Stimulated activated CD8-positive, alpha-beta memory T cell treated with anti-CD3 and anti-CD28 coated beads, Interleukin-15, amount 100 ng/mL, for 4 hours (primary cell): ENCODE measurements at regions not wholly inside any gene's neighbourhood (a gene's known extent, or its start where the extent isn't known, plus 50 kb on each side); places are given as distances from the start of the nearest gene placed in this dataset.

Source experiments
- DNase-seq, 2 donors: peaks; one replicate each; pipeline ENCODE4 v3.0.0-alpha.2; 2020; ENCODE audit warnings: low read depth in 2 of 2

DNA sequence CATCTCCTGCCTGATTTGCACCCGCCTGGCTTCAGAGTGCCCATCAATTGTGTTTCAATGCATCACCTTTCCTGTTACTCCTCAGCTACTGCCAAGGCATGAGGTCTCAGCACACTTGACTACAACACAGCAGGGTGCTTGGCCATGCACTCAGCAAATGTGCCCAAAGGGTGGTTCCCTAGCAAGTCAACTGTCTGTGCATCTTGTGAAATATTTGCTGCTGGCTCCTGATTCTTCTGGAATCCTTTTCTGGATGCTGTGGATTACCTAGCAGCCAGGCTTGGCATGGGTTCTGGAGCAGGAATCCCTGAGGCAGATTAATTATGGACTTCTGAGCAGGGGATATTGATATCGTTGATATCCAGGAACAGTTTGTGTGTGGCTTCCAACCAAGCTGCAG lies 662.6 kb upstream of the MGMT start:
- DNase-seq = no peak

DNA sequence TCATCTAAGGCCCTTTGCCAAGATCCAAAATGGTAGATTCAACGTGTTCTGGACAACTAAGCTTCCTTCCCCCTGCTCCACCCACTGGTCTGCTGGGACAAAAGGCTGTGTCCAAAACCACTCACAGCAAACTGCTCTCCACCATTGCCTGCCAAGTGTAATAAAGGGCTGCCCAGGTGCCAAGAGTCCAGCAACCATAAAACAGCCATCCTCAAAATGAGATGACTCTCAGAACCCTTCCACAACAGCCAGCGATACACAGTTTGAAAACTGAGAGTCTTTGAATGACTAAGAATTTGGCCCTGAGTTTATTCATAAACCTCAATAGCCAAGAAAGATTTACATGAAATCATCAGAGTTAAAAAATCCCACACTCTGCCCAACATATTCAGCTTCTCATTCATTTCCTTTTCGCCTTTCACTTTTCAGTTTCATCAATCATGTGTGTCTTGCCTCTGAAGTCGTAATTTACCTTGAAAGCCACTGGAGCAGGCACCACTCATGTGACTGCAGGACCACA lies 658.1 kb upstream of the MGMT start:
- DNase-seq = no peak

DNA sequence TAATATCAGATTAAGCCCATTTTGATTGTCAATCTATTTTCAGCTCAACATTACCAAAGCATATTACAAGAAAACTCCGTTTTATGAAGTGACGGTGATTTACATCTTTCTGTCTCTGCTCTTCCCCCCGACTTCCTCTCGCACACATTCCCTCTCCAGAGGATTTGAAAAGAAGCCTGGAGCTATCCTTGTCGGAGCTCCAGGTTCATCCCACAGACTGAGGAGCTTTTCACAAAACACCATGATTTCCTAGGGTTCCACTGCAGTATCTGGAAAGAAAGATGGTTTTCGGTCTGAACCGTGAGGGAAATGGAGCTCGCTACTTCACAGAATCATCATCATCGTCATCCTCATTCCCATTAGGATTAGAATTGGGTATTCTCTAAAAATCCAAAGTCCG lies 655.5 kb upstream of the MGMT start:
- no peak for DNase-seq

DNA sequence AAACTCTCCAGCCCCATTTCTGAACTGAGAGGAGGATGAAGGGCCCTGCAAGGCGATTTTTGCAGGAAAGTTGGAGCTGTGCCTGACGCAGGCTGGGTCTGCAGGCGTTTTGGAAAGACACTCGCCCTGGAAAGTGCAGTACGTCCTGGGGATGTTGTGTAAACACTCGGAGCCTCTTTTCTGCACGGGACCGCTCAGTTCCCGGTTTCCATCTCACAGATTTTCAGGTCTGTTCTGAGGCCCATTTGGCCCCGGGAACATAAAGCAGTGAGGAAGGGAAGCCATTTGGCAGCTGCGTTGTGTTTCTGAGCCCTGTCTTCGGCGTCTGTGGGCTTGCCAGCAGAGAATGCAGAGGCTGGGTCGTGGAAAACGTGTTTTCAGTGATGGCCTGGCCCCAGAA lies 655.0 kb upstream of the MGMT start:
- DNase-seq = no peak

DNA sequence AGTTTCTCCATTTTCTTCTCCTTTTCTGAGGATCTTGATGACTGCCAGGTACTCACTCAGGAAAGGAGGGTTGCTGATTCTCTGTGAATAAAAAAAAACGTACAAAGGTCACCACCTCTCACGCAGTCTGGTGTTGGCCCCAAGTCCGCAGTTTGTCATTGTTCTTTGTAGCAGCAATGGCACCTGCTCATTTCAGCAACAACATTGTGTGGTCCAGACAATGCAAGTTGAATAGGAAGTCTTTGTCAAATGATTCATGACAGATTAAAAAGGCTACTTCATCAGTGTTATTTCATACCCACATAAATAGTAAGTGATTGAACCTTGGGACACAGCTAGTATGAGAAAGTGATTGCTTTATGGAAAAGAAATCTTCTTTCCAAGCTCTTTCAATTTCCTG lies 653.5 kb upstream of the MGMT start:
- no peak for DNase-seq

DNA sequence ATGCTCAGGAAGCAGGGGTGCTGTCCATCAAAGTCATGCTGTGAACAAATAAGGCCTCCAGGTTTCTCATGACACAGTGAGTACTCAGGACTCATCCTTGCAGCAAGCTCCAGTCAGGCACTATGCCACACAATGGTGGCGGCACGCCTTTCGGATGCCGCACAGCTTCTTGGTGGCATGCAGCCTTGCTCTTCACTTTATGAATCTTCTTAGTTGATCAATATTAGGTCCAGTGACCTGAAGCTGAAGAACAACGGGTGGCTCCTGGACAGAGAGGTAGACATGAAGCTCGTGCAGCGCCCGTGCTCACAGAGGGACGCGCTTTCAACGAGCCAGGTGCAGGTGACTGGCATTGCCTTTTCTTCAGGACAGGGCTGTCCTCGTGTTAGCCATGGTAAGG lies 653.0 kb upstream of the MGMT start:
- DNase-seq = no peak

DNA sequence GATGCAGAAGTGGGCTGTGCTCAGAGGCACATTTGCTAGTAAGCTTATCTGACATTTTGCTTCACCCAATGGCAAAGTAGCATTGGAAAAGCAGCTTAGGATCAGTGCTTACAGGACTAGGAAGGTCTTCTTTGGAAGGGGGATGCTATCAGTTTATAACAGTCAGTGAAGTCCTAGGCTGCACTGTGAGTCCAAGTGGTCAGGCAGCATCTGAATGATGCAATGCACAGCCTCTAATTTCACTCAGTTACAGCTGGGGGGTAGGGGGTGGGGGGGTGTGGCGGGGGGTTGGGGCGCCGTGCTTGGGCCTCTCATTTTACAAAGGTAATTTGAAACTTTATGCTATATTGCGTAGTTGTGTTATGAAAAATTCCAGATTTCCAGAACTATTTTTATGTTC lies 652.3 kb upstream of the MGMT start:
- no peak for DNase-seq

DNA sequence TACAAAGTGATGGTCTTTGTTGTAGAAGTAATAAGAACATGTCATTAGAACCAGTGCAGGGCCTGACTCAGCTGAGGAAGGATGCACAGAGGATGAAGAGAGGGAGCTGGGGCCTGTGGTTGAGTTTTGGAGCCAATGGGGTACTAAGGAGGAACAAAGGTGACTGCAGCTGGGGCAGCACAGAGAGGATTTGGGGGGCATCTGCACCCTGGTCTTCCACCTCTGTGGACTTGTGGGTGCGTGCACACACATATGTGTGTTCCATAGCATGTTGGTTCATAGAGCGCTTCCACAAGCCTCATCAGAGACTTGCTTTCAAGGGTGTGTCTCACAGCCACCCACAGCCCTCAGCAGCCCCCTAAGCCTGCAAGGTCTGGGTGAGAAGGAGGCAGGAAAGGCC lies 650.3 kb upstream of the MGMT start:
- DNase-seq = no peak

DNA sequence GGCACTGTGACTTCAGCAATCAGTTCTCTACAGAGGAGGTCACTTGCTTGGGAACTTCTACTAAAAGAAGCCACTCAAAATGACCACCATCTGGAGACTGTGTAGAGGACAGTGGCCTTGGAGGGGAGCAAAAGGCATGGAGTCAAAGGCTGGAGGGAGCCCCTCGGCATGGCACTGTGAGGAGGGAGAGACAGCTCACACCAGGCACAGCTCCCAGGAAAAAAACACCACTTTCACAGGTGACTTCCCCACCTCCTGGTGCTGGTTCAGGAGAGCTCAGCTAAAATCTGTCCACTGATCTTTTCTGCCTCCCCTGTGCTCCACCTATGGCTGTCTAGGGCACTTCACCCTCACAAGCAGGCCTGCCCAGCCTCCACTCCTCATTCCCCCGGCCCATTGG lies 649.4 kb upstream of the MGMT start:
- no peak for DNase-seq

DNA sequence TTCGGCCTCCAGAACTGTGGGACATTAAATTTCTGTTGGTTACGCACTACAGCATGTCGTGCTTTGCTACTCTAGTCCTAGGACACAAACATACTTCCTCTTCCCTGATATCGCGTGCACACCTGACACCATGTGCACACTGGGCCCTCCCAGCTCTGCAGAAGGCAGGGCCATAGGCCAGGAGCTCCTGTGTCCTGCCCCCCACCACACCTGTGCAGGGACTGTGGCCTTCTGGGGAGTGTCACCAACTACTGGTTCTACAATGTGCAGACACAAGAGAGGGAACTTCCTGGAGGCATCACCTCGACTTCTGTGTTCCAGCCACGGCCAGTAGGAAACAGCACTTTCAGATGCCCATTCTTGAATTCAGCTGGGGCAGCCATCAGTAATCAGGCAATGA lies 646.4 kb upstream of the MGMT start:
- no peak for DNase-seq

DNA sequence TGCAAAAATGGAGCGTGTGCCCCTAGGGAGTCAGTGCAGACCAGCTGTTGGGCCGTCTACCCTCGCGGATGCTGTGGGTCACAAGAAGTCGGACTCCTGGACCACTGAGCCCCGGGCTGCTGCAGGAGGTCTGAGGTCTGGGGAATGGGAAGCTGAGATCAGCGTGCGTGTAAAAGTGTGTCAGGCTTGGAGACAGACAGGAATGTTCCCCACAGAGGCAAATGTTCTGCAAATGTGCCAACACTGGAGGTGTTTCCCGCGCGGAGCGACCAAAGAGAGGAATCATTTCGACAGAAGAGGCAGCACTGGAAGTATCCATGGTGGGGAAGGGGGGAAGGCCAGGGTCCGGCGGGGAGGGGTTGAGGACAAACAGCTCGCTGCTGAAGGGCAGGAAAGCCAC lies 643.8 kb upstream of the MGMT start:
- DNase-seq = no peak

DNA sequence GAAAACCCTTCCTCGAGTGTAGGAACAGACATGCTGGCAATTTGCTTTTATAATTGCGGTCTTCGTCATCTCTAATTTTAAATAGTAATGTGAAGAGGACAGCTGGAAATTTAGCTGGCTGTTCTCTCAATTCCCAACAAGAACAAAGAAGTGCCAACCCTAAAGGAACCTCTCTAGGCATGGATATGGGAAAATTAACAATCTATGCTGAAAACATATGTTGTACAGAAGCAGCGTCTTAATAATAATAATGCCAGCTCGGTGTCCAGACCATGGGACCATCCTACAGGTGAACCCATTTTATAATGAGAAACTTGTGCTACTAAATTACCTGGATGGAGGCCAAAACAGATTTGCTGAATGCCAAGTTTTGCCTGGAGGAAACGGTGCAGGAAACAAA lies 641.4 kb upstream of the MGMT start:
- no peak for DNase-seq

DNA sequence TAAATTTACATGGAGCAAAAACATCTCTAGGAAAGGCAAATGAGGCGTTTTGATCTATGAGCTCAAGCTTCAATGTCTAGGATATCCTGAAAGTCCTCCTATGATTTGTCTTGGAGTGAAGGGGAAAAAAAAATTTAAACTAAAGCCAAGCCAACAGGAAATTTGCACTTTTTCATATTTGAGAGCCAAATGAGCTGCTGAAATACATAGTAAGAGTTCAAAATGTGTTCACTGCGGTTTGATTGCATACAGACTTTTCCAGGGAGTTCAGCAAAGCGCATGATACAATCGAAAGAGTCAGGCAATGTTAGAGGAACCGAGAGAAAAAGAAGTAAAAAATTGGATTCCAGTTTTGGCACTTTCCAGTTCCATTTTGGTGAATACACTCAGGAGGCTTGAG lies 633.4 kb upstream of the MGMT start:
- no peak for DNase-seq

DNA sequence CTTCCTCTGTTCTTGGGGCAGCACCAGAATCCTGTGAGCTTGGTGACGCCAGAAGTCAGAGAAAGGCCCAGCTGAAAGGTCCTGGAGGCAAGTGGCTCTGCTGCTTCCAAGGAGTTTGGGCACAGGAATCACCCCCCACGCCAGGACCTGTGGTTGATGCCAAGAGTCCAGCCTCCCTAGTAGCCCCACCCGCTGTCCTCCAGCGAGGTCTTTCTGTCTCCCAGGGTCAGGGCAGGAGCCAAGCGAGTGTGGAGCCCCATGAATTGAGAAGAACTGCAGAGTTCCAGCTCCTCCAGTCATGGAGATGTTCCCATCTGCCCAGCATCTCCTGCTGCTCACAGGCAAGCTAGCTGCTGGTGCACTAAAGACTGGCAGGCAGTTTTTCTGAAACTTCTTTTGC lies 631.7 kb upstream of the MGMT start:
- DNase-seq = no peak

DNA sequence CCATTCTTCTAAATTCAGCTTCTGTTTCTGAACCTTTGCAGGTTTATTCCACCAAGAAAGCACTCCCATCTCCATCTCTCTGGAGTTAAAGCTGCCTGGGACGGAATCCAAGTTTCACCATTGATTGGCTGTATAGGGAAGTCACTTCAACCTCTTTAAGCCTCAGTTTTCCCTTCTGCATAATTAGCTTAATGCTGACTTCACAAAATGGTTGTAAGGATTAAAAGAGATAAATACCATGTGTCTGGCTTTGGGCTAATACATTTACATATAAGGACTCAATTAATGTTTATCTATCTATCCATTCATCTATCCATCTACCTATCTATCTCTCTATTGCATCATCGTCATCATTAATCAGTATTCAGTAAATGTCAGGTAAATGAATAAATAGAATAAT lies 629.6 kb upstream of the MGMT start:
- DNase-seq = no peak

DNA sequence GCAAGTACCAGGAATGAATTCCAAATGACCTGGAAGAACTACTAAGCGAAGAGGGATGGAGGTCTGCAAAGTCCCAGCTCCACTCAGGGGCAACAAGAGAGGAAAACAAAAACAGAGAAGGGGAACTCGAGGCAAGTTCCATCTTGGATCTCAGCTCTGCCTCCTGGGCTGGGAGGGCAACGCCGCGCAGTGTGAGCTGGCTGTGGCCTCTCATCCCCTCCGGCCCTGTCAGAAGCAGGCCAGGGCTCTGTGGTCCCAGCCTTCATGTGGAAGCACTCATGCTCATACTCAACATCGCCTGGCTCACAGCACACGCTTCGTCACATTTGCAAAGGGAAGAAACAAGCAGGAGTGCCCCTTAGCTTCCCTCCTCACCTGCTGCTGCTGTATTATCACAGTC lies 627.9 kb upstream of the MGMT start:
- no peak for DNase-seq

DNA sequence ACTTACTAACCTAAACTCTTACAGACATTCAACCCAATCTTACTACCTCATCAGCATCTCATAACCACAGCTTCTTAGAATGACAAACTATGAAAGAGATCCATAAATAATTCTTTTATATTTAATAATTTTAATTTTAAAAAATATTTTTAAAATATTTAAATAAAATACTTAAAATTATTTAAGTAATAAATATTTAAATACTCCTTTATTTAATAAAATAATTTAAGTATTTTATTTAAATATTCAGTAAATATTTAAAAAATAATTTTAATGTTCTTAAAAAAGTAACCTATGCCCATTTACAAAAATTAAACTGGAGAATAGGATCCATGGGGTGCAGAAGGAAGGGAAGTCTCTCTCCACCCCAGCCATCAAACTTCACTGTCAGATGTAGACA lies 627.3 kb upstream of the MGMT start:
- DNase-seq = no peak

DNA sequence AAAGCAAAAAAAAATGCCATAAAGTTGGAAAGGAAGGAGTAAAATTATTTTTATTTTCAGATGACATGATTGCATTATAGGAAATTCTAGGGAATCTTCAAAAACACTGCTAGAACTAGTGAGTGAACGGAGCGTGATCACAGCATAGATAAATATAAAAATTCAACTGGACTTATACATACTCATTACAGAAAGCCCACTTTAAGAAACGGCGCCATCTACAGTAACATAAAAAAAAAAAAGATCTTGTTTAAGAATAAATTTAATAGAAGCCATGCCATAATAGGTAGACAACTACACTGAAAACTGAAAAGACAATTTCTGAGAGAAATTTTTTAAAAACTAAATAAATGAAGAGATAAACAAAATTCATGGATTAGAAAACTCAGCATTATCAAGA lies 623.1 kb upstream of the MGMT start:
- DNase-seq = no peak

DNA sequence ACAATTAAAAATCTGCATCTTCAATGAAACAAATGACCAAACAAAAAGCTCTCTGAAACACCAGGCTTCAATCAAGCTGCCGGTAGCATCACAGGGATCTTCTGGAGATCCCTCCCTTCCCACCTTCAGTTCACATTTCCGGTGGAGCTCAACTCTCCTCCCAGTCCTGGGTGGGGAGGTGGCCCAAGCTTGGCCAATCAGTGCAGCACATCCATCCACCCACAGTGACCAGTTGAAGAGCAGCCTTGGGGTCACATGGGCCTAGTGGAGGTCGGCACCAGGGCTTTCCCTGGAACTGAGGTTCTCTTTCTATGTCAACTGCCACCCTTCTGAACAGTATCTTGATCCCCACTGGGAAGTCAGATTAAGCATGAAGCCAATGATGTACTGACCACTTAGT lies 620.1 kb upstream of the MGMT start:
- DNase-seq = no peak

DNA sequence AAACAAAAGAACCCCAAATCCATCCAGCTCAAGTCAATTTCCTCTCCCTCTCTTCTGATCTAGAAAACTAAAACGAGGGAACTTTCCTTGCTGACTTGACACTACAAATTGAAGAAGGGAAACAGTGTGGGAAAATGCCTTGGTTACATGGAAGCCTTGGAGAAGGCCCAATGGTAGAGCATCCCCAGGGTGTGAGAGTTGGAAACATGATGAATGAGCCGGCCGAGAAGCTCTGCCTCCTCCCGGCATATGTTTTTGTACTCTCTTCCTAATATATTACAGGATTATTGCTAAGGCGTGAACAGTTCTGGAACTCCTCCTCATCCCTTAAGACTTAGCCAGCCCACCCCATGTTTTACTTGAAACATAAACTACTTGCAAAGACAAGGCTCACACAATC lies 618.2 kb upstream of the MGMT start:
- DNase-seq = no peak

DNA sequence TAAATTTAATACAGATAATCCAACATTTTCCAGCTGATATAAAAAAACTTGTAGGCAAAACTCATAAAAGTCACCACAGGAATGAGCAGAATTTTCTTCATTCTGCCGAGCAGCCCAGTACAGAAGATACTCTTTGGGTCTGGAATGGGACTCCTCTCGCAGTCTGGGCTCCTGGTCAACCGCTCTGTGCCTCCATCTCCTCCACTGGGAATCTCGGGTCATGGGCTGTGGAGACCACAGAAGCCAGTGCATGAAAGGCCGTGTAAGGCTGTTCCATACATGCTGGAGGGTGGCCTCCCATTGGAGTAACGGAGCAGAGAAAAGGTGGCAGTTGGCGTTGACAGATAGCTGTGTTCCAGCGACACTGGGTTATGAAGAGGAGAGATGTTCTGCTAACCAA lies 616.4 kb upstream of the MGMT start:
- no peak for DNase-seq

DNA sequence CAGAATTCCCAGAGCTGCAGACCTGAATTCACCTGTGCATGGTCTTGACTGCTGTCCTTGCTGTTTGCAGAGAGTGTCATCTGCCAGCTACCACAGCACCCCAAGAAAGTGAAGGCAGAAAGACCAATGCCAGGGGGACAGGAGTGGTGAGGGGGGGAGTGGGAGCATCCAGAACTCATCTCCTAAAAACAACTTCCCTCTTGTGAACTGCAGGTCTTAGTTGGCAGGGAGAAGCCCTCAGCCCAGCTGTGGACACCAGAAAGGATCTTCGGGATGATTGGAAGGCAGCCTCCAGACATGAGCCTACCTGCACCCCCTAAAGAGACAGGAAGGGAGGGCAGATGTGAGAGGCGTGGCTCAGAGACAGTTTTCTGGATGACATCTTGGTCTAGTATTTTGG lies 615.8 kb upstream of the MGMT start:
- no peak for DNase-seq

DNA sequence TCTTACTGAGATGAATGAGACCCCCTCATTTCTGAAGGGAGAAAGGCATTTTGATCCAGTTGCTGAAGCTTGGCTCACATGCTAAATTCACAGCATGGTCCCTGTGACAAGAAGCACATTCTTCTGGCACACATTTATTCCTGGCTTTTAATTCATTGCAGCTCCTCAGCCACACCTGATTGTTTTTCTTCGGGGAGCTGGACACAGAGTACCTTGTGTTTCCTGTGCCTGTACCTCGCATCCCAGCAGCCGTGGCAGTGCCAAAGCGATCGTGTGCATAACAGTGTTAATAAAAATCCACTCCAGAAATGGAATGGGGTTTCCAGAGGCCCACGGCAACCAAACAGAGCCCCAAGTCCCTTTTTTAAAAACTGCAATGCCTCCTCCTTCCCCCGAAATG lies 615.3 kb upstream of the MGMT start:
- no peak for DNase-seq

DNA sequence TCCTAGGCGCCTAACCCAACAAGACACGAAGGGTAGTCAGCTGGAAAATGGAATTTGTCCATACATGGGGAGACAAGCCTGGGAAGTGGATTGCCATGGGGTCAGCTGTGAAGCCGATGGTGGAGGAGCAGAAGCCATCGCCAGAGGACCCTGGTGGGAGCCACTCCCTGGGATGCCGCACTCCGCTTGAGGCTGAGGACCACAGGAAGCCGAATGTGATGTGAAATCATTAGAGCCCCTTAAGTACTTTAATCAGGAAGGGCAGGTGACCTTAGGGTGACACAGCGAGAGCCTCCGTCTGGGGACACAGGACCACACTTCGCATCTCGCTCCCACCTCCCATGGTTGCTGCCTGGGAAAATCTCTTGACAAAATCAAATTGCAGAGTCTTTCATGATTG lies 614.6 kb upstream of the MGMT start:
- DNase-seq = no peak

DNA sequence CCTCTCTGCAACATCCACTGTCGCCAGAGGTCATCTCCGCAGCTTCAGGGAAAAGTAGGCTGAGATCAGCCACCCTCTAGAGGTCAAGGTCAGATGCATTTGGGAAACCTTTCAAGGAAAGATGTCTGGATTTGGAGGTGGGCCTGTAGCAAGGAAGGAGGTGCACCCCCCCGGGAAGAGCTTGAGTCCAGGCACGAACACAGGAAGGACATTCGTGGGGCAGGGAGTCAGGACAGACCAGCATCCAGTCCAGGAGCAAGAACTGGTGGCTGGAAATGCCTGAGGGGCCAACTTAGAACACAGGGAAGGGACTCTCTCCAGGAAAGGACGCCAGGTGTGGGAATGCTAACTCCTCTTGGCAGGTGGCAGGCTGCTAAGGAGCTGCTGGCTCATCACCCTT lies 614.1 kb upstream of the MGMT start:
- no peak for DNase-seq
